GM12873 (cell line): ENCODE measurements at regions not wholly inside any gene's neighbourhood (a gene's known extent, or its start where the extent isn't known, plus 50 kb on each side); places are given as distances from the start of the nearest gene placed in this dataset.

Source experiments
- TF ChIP-seq, protein P1 (sequence below): IDR thresholded peaks from 2 replicates; pipeline ENCODE4 v1.5.1; 2012; ENCODE audit warnings: low read depth, mild to moderate bottlenecking, moderate library complexity, low read length, control low read depth; ENCODE audit not compliant: insufficient read depth; ENCODE audit errors: missing control alignments

GRCh38 chr13:18991060-18991459 is 190.6 kb downstream of the TUBA3C start:
- TF ChIP-seq, protein P1, sequence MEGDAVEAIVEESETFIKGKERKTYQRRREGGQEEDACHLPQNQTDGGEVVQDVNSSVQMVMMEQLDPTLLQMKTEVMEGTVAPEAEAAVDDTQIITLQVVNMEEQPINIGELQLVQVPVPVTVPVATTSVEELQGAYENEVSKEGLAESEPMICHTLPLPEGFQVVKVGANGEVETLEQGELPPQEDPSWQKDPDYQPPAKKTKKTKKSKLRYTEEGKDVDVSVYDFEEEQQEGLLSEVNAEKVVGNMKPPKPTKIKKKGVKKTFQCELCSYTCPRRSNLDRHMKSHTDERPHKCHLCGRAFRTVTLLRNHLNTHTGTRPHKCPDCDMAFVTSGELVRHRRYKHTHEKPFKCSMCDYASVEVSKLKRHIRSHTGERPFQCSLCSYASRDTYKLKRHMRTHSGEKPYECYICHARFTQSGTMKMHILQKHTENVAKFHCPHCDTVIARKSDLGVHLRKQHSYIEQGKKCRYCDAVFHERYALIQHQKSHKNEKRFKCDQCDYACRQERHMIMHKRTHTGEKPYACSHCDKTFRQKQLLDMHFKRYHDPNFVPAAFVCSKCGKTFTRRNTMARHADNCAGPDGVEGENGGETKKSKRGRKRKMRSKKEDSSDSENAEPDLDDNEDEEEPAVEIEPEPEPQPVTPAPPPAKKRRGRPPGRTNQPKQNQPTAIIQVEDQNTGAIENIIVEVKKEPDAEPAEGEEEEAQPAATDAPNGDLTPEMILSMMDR, result no peak

DNA sequence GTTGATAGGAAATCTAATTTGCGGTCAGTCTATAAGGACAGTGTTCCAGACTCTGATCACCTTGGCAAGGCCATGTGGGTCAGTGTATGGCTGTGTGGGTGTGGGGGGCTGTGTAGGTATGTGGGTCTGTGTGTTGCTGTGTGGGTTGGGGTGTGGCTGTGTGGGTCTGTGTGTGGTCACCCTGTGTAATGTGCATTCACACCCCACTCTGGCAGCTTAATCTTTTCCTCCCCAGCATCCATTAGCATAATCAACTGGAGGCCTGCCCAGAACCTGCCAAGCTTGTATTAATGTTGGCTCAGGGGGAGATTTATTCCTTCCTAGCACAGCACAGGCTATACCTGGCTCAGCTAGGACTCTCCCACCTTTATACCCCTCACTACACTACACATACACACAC is 203.2 kb downstream of the TUBA3C start:
- TF ChIP-seq, protein P1, result no peak

DNA sequence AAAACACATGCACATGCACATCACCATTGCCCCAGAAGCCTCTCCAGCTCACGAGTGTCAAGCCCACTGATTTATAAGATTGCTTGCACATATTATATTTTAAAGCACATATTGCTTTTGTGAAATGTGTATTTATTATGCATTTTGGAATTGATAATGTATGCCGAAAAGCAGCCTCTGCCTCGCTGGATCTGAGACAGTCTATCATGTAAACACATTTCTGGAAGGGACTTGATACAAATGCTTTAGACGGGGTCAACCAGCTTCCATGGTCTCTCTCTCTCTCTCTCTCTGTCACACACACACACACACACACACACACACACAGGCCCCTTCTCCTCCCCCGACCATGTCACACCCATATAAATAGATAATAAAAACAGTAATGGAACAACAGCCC is 203.8 kb downstream of the TUBA3C start:
- TF ChIP-seq, protein P1, result no peak

DNA sequence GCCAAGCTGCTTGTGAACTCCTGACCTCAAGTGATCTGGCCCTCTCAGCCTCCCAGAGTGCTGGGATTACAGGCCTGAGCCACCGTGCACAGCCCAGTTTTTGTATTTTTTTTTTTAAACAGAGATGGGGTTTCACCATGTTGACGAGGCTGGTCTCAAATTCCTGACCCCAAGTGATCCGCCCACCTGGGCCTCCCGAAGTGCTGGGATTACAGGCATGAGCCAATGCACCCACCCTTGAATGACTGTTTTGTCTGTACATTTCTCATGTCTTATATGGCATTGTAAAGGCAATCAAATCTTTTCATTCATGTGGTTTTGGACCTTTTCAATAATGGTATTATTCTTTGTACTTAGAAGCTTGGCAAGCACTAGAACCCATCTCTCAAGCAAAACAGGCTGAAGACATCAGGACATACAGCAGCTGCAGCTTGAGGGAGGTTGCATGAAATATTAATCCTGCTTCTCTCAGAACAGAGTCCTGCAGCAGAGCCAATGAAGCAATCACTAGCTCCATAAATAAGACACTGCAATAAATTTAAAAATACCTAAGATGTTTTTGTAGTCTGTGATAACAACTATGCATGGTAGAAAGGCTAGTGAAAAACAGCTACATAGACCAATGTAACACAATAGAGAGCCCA is 209.9 kb downstream of the TUBA3C start:
- TF ChIP-seq, protein P1, result no peak

DNA sequence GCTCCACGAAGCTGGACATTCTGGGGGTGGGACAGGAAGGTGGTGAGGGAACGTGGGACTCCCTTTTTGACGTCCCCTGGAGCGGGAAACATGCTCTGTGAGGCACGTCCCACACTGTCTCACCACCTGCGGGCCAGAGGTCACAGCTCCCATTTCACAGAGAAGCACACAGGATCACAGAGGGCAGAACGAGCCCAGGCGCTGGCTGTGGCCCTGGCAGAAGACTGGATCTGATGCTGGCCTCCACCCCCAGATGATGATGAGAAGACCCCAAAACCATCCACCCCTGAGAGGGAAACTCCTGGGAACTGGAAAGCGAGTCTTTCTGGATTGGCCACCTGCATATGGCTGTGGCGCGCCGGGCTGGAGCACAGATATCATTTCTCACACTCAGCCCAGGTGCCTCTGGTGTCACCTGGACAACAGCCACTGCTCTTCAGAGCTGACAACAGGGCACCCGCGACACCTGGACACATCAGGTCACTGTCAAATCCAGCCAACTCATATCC is 216.2 kb downstream of the TUBA3C start:
- TF ChIP-seq, protein P1, result no peak

DNA sequence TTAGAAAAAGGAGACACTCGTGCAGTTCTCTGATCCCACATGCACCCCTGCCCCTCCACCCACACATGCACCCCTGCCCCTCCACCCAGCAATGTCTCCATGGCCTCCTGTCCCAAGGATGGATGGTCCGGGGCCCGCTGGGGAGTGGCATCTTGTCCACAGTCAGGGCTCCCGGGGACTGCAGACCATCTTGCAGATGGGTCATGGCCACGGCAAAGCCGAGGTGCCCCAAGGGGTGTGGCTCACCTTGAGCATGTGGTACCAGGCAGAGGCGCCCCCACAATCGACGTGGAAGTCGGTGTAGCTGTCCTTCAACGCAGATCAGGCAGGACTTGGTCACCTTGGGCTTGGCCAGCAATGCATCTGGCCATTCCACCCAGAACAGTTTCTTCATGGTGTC is 216.7 kb downstream of the TUBA3C start:
- TF ChIP-seq, protein P1, result no peak

GRCh38 chr13:18962168-18962734 is 219.4 kb downstream of the TUBA3C start:
- TF ChIP-seq, protein P1, result no peak
